HG02763 (cell line): ENCODE measurements at regions not wholly inside any gene's neighbourhood (a gene's known extent, or its start where the extent isn't known, plus 50 kb on each side); places are given as distances from the start of the nearest gene placed in this dataset.

Experiments used
- ATAC-seq: cut with Tn5 transposase; IDR thresholded peaks from one replicate; pipeline ENCODE4 v1.9.1; 2021; ENCODE audit warnings: mild to moderate bottlenecking, moderate library complexity; ENCODE audit not compliant: unreplicated experiment

DNA sequence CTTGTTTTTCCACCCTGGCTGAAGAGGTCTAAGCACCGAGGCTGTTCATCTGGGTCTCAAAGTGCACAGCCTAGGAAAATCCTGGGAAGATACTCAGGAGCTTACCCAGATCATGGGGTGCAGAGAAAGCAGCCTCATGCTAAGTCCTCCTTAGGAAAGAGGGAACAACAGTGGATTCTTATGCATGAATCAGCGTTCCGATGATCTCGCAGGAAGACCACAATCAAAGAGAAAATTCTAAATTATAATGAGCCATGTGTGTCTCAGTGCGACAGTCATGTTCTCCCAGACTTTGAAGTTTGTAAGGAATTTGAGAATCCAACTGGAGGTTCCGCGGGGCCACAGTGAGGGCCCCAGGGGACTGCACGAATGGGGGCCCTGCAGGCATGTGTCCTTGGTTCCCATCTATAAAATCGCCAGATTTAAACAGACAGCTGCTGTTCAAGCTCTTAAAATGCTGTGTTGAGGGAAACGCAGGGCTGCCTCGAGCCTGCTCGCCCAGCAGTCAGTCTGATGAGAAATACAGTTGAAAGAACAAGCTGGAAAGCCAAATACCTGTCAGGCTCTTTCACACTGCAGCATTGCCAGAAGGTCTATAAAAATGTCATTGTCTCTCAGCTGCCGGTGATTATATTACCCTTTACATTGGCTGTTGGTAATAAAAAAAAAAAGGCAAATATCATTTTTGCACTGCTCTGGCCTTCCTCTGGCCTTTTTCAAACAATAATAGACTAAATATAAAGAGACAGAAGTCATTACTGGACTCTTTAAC is 152.1 kb downstream of the PMP22 start:
- ATAC-seq = no peak

DNA sequence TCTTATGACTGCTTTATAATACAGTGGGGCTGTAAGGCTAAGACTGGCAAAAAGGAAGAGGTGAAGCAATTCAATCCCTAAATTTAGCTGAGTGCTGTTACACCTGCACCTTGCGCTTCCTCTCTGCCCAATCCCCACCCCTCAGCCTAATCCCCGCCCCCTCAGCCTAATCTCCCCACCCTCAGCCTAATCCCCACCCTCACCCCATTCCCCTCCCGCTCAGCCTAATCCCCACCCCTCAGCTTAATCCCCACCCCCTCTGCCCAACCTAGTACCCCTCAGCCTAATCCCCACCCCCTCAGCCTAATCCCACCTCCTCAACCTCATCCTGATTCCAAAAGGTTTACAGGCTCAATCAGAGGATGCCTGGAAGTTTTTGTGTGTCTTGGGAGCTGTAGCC is 155.5 kb downstream of the PMP22 start:
- no peak for ATAC-seq

DNA sequence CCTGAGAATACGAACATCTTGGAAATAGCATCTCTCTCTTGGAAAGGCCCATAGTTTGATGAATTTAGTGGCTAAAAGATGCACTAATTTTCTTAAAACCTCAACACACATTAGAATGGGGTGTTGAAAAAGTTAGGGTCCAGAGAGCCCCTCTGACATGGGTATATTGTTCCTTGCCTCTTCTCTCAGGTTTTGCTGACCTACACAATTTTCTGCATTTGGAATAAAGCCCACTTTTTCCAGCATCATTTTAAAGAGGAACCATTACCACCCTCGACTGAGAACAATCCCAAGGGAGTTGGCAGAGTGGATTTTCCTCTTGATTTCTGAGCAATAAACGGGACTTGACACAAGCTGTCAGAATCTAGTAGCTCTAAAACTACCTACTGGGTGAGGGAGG is 156.1 kb downstream of the PMP22 start:
- no peak for ATAC-seq

DNA sequence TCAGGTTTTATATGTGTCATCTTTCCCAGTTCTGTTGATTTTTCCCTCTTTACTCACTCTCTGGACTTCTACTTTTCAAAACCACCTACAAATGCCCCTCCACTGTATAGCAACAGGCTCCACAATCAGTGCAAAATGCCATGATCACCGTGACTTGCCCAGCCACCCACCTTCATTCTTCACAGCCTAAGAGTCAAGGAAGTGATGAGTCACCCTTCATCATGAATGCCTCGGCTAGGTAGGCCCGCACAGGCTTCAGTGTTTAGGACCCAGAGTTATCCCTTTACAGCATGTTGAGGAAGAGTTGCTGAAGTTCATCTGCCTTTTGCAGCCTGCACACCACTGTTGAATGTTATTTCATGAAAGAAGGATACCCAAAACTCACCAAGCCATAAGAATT is 158.6 kb downstream of the PMP22 start:
- ATAC-seq = no peak

DNA sequence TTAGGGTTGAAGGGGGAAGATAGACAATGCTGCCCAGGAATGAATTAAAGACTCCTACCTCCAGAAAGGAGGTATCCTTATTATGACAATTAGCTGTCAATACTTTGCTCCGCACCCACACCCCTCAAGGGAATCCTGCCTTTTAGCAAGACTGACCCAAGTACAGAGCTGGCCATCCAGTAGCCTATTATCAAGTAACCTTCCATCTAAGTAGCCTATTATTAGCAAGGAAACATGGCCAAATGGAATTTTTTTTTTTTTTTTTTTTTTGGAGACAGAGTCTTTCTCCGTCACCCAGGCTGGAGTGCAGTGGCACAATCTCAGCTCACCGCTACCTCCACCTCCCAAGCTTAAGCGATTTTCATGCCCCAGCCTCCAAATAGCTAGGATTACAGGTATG is 161.3 kb downstream of the PMP22 start:
- ATAC-seq = no peak

DNA sequence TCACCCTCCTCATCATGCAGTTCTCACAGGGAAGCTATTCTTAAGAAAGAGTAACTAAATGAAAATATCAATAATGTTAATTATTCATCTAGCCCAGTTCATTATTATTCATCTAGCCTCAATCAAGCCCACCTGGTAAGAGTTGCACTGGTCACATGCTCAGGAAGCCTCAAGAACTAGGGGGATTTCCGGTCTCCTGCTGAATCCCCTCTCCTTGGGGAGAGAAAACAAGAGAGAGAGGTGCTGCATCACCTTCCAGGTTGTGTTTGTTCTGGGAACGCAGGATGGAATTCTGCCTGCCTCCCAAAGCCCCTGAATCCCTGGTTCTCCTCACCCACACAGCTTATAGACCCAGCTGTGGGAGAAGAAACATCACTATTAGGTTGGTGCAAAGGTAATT is 164.0 kb downstream of the PMP22 start:
- ATAC-seq = no peak

DNA sequence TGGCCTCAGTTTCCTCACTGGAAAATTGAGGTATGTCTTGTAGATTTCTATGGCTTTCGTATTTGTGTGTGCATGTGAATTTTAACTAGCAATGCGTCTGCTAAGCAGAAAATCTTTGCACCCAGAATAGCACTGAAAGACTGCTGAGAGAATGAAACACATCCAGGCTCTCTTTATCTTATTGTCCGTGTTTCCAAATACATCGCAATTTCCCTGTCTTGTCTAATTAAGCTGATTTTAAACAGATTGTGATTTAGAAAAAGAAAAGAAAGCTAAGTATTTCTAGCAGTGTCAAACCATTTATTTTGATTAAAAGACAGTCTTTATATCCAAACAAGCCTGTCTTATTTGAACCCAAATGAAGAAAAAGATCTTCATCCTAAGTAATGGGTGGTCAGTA is 168.6 kb downstream of the PMP22 start:
- ATAC-seq = no peak

DNA sequence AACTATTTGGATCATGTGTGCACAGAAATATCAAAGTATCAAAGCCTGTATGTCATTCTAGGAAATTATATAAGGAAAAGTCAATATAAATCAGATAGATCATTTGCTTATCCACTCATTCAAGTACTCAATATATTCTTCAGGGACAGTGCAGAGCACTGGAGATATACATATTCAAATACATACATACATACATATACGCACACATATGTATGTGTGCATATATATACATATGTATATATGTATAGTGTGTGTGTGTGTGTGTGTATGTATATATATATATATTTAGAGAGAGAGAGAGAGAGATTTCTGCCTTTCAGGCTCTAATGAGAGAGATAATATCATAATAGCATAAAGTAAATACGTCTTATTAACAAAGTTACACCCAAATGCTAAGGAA is 169.2 kb downstream of the PMP22 start:
- no peak for ATAC-seq

DNA sequence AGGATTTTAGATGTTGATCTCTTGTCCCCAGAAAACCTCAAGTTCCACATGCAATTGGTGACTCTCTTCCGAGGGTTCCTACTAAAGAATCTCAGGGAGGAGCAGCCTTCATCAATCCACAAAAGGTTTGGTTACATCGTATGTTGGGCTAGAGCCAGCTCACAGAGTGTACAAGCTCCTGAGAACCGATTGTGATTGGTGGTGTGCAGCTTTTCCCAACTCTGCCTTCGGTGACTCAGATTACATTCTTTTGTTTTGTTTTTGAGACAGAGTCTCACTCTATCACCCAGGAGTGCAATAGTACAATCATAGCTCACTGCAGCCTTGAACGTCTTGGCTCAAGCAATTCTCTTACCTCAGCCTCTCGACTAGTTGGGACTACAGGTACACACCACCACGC is 172.4 kb downstream of the PMP22 start:
- ATAC-seq = no peak

DNA sequence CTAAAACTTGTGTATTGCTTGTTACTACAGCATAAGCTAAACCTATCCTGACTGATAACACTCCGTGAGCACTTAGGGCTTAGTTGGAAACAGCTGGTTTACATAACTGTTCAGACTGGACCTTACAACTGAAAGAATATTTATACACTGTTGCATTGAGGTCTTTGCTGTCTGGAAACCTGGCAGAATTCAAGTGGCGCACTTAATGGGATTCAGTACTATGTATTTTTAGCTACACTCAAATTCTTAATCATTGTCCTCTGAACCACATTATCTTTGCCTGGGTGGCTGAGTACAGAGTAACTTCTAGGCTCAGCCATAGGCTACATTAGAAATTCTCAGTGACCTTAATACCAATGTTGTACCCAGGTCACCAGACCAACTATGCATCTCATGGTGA is 172.9 kb downstream of the PMP22 start:
- ATAC-seq = no peak

DNA sequence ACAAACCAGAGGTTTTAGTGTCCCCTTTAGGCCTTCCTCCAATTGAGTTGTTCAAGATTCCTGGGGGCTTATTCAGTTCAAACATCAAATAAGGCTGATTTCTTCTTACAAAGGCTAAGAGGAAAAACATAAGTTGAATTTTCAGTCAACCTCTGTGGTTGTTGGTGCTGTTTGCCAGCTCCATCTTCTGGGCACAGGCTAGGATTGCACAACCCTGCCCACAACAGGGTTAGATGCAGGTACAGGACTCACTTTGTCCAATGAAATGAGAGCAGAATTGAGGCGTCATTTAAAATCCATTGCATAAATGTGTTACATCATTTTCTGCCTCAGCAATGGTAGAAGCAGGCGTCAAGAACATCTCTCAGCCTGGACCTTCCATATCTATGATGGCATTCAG is 173.3 kb downstream of the PMP22 start:
- ATAC-seq = no peak

DNA sequence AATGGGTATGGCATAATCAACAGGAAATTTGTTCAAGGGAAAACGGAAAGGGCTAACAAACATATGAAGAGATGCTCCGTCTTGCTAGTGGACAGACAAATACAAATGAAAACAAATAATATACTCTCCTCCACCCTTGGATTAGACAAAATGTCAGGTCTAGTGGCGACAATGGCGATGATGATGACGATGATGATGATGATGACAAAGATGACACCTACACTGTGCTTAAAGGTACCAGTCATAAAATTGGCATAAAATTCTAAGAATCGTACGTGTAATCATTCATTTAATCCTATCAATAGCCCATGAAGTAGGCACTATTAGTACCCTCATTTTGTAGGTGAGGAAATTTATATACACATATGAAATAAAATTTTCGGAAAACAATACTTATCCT is 174.6 kb downstream of the PMP22 start:
- ATAC-seq = no peak

DNA sequence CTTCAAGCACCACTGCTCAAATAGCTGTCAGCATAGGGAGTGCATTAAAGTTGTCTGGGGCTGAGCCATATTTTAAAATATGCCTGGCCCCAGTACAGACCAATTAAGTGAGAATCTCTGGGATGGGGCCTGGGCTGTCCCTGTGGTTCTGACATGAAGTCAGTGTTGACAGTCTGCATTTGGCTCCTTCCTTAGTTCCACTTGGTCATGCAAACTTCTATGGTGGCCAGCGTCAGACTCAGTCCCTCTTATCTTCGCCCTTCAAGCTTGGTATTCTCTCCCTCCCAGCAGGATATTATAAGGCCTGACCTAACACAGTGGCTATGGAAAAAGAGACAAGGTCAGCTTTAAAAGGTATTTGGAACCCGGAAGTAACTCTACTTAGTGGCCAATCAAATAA is 177.2 kb downstream of the PMP22 start:
- ATAC-seq = no peak

DNA sequence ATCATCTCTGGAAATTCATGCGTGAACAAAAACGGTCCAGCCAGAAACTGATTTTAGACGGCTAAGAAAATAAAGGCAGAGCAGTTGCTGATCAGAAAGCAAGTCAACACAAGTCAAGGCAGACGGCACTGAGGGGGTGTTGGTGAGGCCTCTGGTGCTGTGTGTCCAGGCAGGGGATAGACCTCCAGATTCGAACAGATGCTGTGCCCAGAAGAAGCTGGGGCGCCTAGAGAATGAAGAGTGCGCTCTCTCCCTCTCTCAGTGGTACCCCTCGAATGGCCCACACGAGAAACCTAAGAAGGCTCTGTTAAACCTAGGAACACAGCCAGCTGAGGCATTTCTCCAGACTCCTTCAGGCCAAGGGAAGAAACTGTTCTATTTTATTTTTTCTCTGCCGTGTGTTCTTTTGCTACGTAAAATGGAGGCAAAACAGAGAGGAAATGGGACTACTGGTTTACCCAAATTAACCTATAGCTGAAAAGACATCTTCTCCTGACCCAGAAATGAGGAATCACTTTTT is 178.3 kb downstream of the PMP22 start:
- no peak for ATAC-seq

DNA sequence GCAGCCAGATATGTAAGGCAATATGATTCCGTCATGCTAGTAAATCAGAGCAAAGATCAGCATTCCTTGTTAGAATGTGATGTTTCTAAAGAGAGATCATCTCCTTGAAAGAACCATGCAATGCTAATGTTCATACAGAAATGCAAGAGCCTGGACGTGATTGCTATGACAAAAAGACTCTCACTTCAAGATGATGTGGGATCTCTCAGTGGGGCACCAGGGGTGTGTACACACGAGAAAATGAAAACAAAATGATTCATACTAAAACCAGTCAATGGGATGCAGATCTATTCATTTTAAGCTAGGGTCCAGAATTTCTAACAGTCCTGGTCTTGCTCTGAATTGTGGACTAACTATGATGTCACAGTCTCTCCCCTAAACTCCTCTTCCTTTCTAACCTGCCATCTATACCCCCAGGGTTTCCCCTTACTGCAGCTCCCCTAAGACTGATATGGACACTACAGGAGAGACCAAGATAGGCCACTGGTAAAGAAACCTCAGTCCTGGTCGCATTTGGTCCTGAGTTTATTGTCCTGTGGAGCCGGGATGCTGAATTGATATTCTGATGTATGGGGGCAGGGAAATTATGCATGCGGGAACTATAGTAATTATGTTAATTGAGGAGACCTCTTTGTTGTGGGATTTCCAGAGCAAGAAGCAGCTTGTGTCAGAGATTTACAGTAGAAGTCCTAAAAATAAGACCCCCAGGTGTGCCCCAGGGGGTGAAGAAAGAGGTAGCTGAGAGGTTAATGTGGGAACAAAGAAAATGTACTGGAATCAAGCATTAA is 179.0 kb downstream of the PMP22 start:
- ATAC-seq = no peak

DNA sequence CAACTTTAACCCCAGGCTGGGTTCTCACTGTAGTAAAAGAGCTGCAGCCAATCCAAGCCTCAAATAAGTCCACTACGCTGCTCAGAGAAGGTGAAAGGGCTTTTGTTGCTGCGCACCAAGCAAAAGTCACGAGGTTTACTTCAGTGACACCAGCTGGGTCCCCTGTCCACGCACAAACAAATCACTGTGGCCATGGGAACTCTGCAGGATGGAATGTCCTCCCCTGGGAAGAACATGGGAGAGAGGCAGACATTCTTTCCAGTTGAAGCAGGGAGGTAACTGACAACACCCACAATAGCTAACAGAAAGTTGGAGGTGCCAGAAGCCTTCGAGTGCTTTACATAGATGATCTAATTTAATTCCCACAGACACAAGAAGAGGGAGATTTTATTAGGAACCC is 181.9 kb downstream of the PMP22 start:
- ATAC-seq = no peak

DNA sequence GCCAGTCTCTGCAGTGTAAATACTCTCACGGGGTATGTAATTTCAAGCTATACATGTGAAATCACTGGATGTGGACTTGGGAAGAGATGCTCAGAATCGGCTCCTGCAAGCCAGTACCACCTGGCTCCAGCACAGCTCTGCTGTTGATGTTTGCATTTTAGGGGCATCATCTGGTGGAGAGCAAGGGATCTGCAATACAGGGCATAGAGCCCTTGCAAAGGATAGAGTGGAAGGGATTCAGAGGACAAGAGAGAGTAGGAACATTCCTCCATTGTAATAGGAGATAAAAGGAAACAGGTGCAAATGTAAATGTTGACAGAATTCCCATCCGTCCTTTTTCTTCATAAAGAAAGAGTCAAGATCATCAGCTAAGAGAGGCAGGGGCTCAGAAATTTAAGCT is 184.1 kb downstream of the PMP22 start:
- no peak for ATAC-seq

DNA sequence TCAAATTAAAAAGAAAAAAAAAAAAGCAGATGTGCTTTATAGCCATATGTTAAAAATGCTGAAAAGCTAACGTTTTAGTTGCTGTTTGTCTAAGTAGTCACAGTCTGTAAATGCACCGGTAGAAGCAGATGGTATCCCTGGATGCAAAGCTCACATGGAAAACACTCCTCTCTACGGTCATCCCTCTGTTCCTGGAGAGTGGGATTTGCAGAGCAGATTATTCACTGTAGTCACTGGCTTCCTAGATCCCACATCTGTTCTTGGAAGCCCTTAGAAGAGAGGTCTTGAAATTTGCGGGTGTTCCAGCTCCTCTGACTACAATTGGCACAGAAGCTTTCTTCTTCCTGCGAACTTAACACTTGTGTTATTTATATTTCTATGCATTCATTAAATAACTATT is 186.6 kb downstream of the PMP22 start:
- ATAC-seq = no peak

DNA sequence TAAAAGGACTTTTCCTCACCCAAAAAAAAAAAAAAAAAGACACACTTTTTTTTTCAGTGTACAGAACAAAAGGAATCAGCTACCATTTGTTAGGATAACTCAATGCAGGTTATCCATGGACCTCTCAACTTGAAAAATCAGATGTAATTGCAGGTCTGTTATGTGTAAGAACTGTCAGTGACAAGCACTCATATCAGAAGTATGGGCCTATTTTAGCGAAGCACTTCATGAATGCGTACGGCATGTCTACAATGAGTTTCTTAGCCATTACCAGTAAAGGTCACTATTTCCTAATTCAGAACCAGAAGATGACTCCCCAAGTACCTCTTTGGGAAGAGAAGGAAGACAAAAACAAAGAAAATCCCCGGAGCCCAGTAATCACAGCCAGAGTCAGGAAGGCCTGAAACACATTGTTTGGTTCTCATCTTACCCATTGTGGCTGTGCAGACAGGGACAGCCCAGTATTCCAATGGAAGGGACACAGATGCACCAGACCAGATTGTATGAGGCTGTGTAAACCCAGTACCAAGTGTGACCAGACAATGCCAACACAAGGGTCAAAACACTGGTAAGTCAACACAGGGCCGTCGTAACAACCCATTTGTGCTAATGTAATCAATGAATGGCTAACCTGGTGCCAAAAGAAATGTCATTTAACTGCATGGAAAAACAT is 188.0 kb downstream of the PMP22 start:
- ATAC-seq = no peak

DNA sequence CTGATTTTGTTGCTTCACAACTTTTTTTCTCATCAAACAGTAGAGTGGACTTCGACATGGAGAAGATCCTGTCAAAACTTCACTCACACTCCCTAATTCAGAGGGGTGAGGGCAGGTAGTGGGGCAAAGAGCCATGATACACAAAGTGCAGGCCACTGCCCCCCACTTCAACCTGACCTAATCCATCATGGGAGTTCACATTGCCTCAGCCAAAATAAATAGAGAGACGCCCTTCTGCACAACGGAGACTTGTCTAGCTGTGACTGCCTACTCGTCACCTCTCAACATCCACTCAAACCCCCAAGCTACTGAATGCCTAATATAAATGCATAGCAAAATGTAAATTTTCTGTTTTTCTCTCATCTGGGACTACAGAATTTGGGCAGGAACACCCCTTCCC is 213.2 kb downstream of the PMP22 start:
- ATAC-seq = no peak

DNA sequence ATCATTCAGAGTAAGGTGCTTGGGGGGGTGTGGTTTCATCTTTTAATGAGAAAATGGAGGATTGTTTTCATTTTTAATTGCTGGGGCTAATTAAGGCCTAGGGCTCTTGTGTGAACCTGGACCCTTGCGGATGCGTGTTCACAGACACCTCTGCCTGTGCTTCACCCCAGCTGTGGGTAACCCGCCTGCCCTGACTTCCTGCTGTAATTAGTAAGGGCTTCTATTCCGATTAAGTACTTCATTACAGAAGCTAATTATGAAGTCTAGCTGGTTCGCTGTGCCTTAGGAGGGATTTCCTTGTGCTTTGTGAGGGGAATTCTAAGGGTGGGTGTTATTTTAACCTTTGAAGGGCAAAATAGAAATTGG is 215.3 kb downstream of the PMP22 start:
- no peak for ATAC-seq
